Osteoblast (primary cell): ENCODE measurements at regions not wholly inside any gene's neighbourhood (a gene's known extent, or its start where the extent isn't known, plus 50 kb on each side); places are given as distances from the start of the nearest gene placed in this dataset.

Experiments
- DNase-seq: peaks from one replicate; pipeline ENCODE4 v3.0.0; 2011; ENCODE audit warnings: low spot score, mixed read lengths; ENCODE audit not compliant: insufficient read length; ENCODE audit errors: missing footprints
- H2AFZ ChIP-seq: 2 replicates; pipeline ENCODE4 v1.6.0; 2011; ENCODE audit warnings: mild to moderate bottlenecking, low read length
- H3K27ac ChIP-seq: 2 replicates; pipeline ENCODE4 v1.5.1; 2011; ENCODE audit warnings: mild to moderate bottlenecking, low read depth, low read length, moderate library complexity
- H3K27me3 ChIP-seq: 2 replicates; pipeline ENCODE4 v1.6.0; 2012; ENCODE audit warnings: mild to moderate bottlenecking, control low read depth, inconsistent platforms, low read length, moderate library complexity; ENCODE audit not compliant: insufficient read depth
- H3K36me3 ChIP-seq: 2 replicates; pipeline ENCODE4 v1.5.1; 2011; ENCODE audit warnings: mild to moderate bottlenecking, low read length, control low read depth, moderate library complexity; ENCODE audit not compliant: insufficient read depth
- H3K4me1 ChIP-seq: 2 replicates; pipeline ENCODE4 v1.5.1; 2011; ENCODE audit warnings: mild to moderate bottlenecking, low read length, control low read depth, moderate library complexity; ENCODE audit not compliant: insufficient read depth
- H3K4me2 ChIP-seq: 2 replicates; pipeline ENCODE4 v1.6.0; 2011; ENCODE audit warnings: mild to moderate bottlenecking, low read length; ENCODE audit not compliant: insufficient read depth
- H3K4me3 ChIP-seq: fragments of 200-600 bp; sonication (generic); 3 replicates; pipeline ENCODE4 v1.5.1; 2012; ENCODE audit warnings: mild to moderate bottlenecking, low read length, inconsistent platforms; ENCODE audit not compliant: insufficient read depth
- H3K79me2 ChIP-seq: 2 replicates; pipeline ENCODE4 v1.6.0; 2012; ENCODE audit warnings: mild to moderate bottlenecking, low read length, control low read depth, inconsistent platforms; ENCODE audit not compliant: insufficient read depth
- H3K9me3 ChIP-seq: 2 replicates; pipeline ENCODE4 v1.5.1; 2011; ENCODE audit warnings: low read depth, low read length, control low read depth
- H4K20me1 ChIP-seq: 2 replicates; pipeline ENCODE4 v1.6.0; 2012; ENCODE audit warnings: mild to moderate bottlenecking, low read length, control low read depth; ENCODE audit not compliant: insufficient read depth
- TF ChIP-seq, protein P1 (sequence below): IDR thresholded peaks from 2 replicates; pipeline ENCODE4 v1.5.1; 2011; ENCODE audit warnings: mild to moderate bottlenecking, low read depth, low read length, moderate library complexity; ENCODE audit errors: extremely low read depth

DNA sequence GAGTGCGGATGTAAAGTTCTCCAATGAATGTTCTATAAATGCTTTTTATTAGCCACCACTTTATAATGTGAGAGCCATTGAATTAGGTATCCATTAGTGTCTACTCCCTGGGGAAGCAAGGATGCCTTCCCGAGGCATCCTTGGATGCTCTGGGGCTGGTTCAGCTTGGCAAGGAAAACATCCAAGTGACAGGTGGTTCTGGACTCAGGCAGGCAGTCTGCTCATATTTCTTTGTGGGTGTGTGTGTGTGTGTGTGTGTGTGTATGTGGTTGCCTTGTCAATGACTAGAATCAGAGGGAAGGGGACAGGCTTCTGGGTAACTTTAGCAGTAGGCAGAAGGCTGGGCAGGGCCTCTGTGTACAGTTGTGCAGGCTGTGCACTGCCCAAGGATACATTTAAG, 149.2 kb downstream of the TSN start:
- Histone ChIP-seq H3K79me2 (no peaks in the 10 kb centered on the region), H3K4me3 (no peak overlapping the region), H3K36me3 (no peaks in the 10 kb centered on the region), H4K20me1 (no peaks in the 10 kb centered on the region), H3K27ac (no peak overlapping the region), H3K27me3 (no peaks in the 10 kb centered on the region), H3K4me1 (no peaks in the 10 kb centered on the region), H2AFZ (no peak overlapping the region), H3K4me2 (no peak overlapping the region), H3K9me3 (no peaks in the 10 kb centered on the region)
- TF ChIP-seq, protein P1, sequence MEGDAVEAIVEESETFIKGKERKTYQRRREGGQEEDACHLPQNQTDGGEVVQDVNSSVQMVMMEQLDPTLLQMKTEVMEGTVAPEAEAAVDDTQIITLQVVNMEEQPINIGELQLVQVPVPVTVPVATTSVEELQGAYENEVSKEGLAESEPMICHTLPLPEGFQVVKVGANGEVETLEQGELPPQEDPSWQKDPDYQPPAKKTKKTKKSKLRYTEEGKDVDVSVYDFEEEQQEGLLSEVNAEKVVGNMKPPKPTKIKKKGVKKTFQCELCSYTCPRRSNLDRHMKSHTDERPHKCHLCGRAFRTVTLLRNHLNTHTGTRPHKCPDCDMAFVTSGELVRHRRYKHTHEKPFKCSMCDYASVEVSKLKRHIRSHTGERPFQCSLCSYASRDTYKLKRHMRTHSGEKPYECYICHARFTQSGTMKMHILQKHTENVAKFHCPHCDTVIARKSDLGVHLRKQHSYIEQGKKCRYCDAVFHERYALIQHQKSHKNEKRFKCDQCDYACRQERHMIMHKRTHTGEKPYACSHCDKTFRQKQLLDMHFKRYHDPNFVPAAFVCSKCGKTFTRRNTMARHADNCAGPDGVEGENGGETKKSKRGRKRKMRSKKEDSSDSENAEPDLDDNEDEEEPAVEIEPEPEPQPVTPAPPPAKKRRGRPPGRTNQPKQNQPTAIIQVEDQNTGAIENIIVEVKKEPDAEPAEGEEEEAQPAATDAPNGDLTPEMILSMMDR = no peak
- no peak for DNase-seq

DNA sequence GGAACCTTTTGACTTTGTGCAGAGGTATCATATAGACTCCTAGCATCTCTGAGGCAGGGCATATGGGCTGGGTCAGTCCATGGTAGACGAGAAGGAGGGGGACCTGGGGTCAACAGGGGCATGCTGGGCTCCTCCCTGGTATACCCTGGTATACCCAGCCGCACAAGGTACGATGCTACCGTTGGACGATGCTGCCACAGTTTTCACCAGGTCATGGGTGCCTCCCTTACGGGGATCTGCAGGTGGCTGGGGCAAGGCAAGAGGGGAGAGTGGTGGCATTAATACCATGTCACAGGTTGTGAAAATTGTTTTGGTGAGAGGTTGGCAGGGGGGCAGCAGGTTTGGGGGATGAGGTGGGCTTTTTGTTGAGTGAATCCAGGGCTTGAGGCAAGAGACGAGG, 149.8 kb downstream of the TSN start:
- Histone ChIP-seq H3K27me3 (no peaks in the 10 kb centered on the region), H4K20me1 (no peaks in the 10 kb centered on the region), H3K27ac (no peak overlapping the region), H3K36me3 (no peaks in the 10 kb centered on the region), H3K79me2 (no peaks in the 10 kb centered on the region), H3K4me1 (no peaks in the 10 kb centered on the region), H3K4me3 (no peak overlapping the region), H2AFZ (no peak overlapping the region), H3K4me2 (no peak overlapping the region), H3K9me3 (no peaks in the 10 kb centered on the region)
- peak; percentile 45 for DNase-seq
- TF ChIP-seq, protein P1 = no peak

DNA sequence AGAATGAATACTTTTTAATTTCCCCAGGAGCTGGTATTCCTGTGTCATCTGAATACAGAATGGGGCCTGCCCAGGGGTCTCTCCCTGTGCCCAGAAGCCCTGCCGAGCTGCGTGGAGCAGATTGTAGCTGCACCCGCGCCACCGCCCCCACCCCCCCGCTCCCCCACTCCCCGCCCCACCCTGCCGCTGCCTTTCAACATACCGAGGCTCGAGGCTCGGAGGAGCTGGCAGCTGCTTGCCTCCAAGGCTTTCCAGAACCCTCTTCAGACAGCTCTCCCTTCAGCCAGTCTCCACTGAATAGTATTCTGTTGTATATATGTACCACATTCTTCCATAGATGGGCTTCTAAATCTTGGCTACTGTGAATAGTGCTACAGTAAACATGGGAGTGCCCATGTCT, 150.7 kb downstream of the TSN start:
- no peak for DNase-seq
- H3K79me2 ChIP-seq = no peaks in the 10 kb centered on the region
- H2AFZ ChIP-seq = no peak overlapping the region
- H3K27ac ChIP-seq = no peak overlapping the region
- no peaks in the 10 kb centered on the region for H3K4me1 ChIP-seq
- no peak overlapping the region for H3K4me3 ChIP-seq
- no peaks in the 10 kb centered on the region for H4K20me1 ChIP-seq
- H3K9me3 ChIP-seq = no peaks in the 10 kb centered on the region
- no peak overlapping the region for H3K4me2 ChIP-seq
- TF ChIP-seq, protein P1 = no peak
- no peaks in the 10 kb centered on the region for H3K27me3 ChIP-seq
- H3K36me3 ChIP-seq = no peaks in the 10 kb centered on the region

DNA sequence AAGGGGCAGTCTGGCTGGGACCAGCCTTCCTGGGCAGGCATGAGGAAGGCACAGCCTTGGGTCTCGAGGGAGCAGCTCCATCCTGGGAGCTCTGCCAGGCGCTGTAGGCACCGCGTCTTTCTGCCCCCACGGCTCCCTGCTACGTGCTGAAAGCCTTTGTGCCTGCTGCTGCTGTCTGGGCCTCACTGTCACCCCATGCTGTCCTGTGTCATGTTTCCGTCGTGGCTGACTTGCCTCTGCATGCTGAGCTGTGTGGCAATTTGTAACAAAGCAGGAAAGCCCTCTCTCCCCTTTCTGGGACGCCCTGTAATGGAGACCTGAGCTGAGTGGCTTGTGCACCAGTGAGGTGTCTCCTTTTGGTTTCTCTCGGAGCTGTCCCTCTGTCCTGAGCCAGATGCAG, 152.5 kb downstream of the TSN start:
- TF ChIP-seq, protein P1 = no peak
- no peak for DNase-seq
- Histone ChIP-seq H3K27ac (no peak overlapping the region), H2AFZ (no peak overlapping the region), H3K36me3 (no peaks in the 10 kb centered on the region), H3K4me1 (no peaks in the 10 kb centered on the region), H3K9me3 (no peaks in the 10 kb centered on the region), H4K20me1 (no peaks in the 10 kb centered on the region), H3K27me3 (no peaks in the 10 kb centered on the region), H3K4me2 (no peak overlapping the region), H3K79me2 (no peaks in the 10 kb centered on the region), H3K4me3 (no peak overlapping the region)
